ENCODE measurements at regions not wholly inside any gene's neighbourhood (a gene's known extent, or its start where the extent isn't known, plus 50 kb on each side); places are given as distances from the start of the nearest gene placed in this dataset.

DNA sequence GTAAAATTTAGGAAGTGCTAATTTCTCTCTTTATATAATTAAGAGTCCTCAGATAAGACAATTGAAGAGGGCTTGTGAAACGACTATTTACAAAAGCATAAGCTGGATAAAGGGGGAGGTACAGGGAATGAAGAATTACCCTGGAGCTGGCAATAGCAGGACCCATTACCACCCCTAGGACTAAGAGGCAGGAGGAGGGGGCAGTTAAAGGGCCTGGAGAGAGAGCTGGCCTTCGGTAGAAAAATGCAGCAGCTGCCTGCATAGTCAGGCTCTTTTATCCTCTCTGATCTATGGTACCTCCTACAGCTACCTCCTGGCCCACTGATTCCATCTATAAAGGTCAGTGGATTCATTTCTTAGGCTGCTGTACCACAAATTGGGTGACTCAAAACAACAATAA is 57.7 kb upstream of the TRPC3 start:
- DNase-seq: no peak
- no peaks in the 10 kb centered on the region for H3K4me1 ChIP-seq
- no peaks in the 10 kb centered on the region for H3K27me3 ChIP-seq (replicated peaks; ENCODE audit: control insufficient read depth, insufficient read depth, low read length)
- no peak overlapping the region for H3K27ac Mint-ChIP-seq (ENCODE audit: unreplicated experiment)
- no peaks in the 10 kb centered on the region for H3K9me3 ChIP-seq
- H3K4me3 ChIP-seq (ENCODE audit: low read depth, low read length): no peak overlapping the region
- H3K4me3 Mint-ChIP-seq (ENCODE audit: unreplicated experiment): no peak overlapping the region
- no peaks in the 10 kb centered on the region for H3K36me3 ChIP-seq (ENCODE audit: control insufficient read depth, insufficient read depth, low read length)
- intact Hi-C loops (cut with micrococcal nuclease; ENCODE audit: unreplicated experiment): no loop called here
- no peaks in the 10 kb centered on the region for H3K4me1 Mint-ChIP-seq (ENCODE audit: low read depth, unreplicated experiment)
- BruUV-seq (replicated peaks): no TSS peak
- TF ChIP-seq CTCF (IDR thresholded peaks at IDR 0.05; ENCODE audit: insufficient read depth in 1 of 2, low read depth in 1 of 2, low read length in 1 of 2, severe bottlenecking in 1 of 2, unreplicated experiment in 1 of 2): no peak
- CTCF ChIA-PET: no interaction called here
- no peaks in the 10 kb centered on the region for H3K9me3 Mint-ChIP-seq (ENCODE audit: unreplicated experiment)
- POLR2A ChIA-PET: no interaction called here
- H3K27me3 Mint-ChIP-seq (ENCODE audit: insufficient read depth, unreplicated experiment): peaks cover 7% of the 10 kb centered on the region
- H3K36me3 Mint-ChIP-seq (ENCODE audit: insufficient read depth, unreplicated experiment): no peaks in the 10 kb centered on the region

DNA sequence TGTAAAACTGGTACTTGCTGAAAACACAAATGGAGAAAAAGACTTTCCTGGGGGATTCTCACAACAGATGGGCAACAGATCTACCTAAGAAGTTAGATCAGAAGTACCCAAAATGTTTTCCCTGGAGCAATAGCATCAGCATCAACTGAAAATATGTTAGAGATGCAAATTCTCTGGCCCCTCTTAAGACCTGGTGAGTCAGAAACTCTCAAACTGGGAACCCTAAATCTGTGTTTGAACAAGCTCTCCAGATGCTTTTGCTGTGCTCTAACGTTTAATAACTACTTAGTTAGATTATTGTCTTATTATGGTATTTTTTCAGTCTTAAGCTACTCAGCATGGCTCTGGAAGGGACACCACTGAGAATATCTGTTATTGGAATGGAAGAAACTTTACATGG is 55.2 kb upstream of the TRPC3 start:
- TF ChIP-seq CTCF (IDR thresholded peaks at IDR 0.05; ENCODE audit: insufficient read depth in 1 of 2, low read depth in 1 of 2, low read length in 1 of 2, severe bottlenecking in 1 of 2, unreplicated experiment in 1 of 2): no peak
- no peaks in the 10 kb centered on the region for H3K36me3 ChIP-seq (ENCODE audit: control insufficient read depth, insufficient read depth, low read length)
- H3K4me3 Mint-ChIP-seq (ENCODE audit: unreplicated experiment): no peak overlapping the region
- H3K4me3 ChIP-seq (ENCODE audit: low read depth, low read length): no peak overlapping the region
- H3K27me3 ChIP-seq (replicated peaks; ENCODE audit: control insufficient read depth, insufficient read depth, low read length): no peaks in the 10 kb centered on the region
- intact Hi-C loops (cut with micrococcal nuclease; ENCODE audit: unreplicated experiment): no loop called here
- H3K4me1 ChIP-seq: peaks cover 7% of the 10 kb centered on the region
- no peak for DNase-seq
- H3K36me3 Mint-ChIP-seq (ENCODE audit: insufficient read depth, unreplicated experiment): no peaks in the 10 kb centered on the region
- no peaks in the 10 kb centered on the region for H3K9me3 Mint-ChIP-seq (ENCODE audit: unreplicated experiment)
- CTCF ChIA-PET: interaction anchor here (2.2 kb wide), 1 partner anchor 107 kb away, joined by 7 read pairs; no protein-coding TSS in a partner anchor
- H3K9me3 ChIP-seq: no peaks in the 10 kb centered on the region
- no TSS peak for BruUV-seq (replicated peaks)
- peaks cover 7% of the 10 kb centered on the region for H3K4me1 Mint-ChIP-seq (ENCODE audit: low read depth, unreplicated experiment)
- no peak overlapping the region for H3K27ac Mint-ChIP-seq (ENCODE audit: unreplicated experiment)
- peaks cover 10% of the 10 kb centered on the region for H3K27me3 Mint-ChIP-seq (ENCODE audit: insufficient read depth, unreplicated experiment)
- POLR2A ChIA-PET: no interaction called here

DNA sequence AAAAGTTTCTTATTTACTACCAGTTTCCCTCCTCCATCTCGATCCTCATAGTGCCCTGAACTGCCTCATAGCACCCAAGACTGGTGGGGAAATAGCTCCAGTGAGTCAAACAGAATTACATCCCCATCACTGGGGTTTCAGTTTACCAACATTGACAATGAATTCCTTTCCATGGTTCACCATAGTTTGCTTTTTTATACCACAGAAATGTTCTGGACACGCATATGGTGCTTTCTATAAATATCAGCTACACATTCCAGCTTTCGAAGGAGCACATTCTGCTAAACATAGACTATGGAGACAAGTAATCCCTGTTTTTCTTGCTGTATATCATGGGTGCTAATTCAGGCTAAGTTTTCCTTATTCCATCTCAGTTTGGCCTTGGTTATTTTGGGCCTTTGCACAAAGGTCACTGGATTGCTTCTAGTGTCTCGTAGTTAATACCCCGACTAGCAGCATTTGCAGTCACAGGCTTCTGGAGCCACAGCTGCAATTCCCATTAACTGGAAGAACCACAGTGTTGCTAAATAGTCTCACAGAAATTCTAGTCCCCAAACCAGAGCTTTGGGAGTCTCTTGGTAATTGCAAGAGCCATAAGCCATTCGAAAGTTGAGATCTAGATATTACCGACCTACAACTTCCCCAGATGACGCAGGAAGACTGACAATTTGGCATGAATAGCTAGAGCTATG is 53.4 kb upstream of the TRPC3 start:
- peaks cover 3% of the 10 kb centered on the region for H3K27me3 Mint-ChIP-seq (ENCODE audit: insufficient read depth, unreplicated experiment)

More for the DNA sequence above, 53.4 kb upstream of the TRPC3 start:
- Histone ChIP-seq H3K9me3 (no peaks in the 10 kb centered on the region), H3K27me3 (replicated peaks; ENCODE audit: control insufficient read depth, insufficient read depth, low read length) (no peaks in the 10 kb centered on the region), H3K36me3 (ENCODE audit: control insufficient read depth, insufficient read depth, low read length) (no peaks in the 10 kb centered on the region), H3K4me1 (peaks cover 7% of the 10 kb centered on the region), H3K4me3 (ENCODE audit: low read depth, low read length) (no peak overlapping the region)
- no TSS peak for BruUV-seq (replicated peaks)
- ChIA-PET POLR2A (interaction anchor here (0.6 kb wide), 1 partner anchor 45 kb away, joined by 3 read pairs; no protein-coding TSS in a partner anchor), CTCF (interaction anchor here (0.8 to 2.2 kb wide), 2 partner anchors 105 kb away, joined by 3 to 7 read pairs; no protein-coding TSS in a partner anchor)
- no peak overlapping the region for H3K4me3 Mint-ChIP-seq (ENCODE audit: unreplicated experiment)
- DNase-seq: no peak
- intact Hi-C loops (cut with micrococcal nuclease; ENCODE audit: unreplicated experiment): no loop called here
- no peaks in the 10 kb centered on the region for H3K9me3 Mint-ChIP-seq (ENCODE audit: unreplicated experiment)
- peaks cover 7% of the 10 kb centered on the region for H3K4me1 Mint-ChIP-seq (ENCODE audit: low read depth, unreplicated experiment)
- no peak overlapping the region for H3K27ac Mint-ChIP-seq (ENCODE audit: unreplicated experiment)
- no peaks in the 10 kb centered on the region for H3K36me3 Mint-ChIP-seq (ENCODE audit: insufficient read depth, unreplicated experiment)
- no peak for TF ChIP-seq CTCF (IDR thresholded peaks at IDR 0.05; ENCODE audit: insufficient read depth in 1 of 2, low read depth in 1 of 2, low read length in 1 of 2, severe bottlenecking in 1 of 2, unreplicated experiment in 1 of 2)
